GM21447 (cell line): ENCODE measurements at regions not wholly inside any gene's neighbourhood (a gene's known extent, or its start where the extent isn't known, plus 50 kb on each side); places are given as distances from the start of the nearest gene placed in this dataset.

ENCODE experiments used
- ATAC-seq: cut with Tn5 transposase; IDR thresholded peaks from one replicate; pipeline ENCODE4 v1.9.1; 2021; ENCODE audit not compliant: unreplicated experiment

DNA sequence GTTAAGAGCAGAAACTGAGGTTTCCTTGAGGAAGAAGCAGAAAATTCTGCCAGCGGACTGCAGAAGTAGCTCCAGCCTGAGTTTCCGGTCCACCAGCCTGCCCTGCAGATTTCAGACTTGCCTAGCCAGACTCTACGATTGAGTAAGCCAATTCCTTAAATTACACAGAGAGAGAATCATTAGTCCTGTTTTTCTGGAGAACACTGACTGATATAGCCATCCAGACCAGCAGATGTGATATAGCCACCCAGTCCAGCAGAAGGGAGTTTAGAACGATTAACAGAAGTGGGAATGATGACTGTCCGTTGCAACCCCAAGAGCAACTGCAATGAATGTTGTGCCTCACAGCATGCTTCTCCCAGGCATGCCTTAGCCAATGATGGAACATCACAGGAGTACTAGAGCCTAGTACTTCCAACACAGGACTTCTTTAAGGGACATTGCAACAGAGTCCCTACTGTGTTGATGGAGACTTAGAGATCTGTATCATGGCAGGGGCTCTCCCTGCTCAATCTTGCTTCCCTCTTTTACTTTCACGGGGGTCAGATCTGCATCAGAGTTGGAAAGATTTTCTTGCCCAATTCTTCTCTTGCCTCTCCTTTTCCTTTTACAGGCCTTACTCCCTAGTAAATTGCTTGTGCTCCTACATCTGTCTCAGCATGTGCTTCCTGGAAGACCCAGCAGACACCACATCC is 264.6 kb upstream of the CLNK start:
- peak; percentile 71 for ATAC-seq

DNA sequence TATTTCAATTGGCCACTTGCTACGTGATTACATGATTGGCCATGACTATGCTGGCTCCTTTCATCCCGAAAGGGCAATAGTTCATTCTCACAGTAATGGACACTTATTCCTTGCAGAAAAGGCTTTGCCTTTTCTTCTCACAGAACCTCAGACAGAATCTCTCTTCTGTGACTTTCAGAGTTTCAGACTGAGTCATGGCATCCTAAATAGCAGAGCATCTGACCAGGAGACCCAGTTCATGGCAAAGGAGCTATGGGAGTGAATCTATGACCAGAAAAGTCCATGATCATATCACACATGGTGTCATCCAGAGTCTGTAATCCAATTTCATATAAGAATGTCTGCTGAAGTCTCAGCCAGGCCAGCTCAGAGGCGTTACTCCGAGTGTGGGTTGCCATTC is 263.3 kb upstream of the CLNK start:
- ATAC-seq, result no peak

DNA sequence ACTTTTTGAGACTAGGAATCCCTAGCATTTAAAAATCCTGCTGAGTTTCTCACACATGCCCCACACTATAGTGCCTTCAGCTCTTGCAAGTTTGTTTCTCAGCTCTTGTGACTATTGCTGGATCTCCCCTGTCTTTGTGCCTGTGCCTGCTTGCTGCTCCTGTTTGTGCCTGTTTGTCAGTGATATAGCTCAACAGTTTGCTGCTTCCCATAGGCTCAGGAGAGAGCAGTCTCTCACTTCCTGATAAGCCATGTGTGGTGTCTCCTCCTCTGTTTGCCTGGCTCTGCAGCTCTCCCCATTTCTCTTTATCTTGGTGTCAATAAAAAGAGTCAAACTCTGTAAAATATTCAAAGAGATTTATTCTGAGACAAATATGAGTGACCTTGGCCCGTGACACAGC is 259.8 kb upstream of the CLNK start:
- ATAC-seq, result no peak

DNA sequence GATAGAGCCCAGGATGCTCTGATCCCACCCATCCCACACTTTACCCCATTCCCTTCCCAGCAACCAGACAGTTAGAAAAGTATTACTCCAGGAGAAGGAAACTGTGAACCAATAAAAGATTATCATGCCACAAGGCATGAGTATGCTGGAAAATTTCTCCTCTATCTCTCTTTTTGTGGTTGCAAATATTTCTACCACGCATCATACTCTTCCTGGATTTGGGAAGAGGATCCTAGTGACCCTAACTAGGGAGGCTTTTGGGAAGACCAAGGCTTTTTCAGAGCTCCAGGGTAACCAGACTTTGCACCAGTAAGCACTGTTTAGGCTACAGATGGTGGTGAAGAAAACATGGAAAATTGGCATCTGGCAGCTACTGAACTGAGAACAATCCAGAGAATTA is 257.6 kb upstream of the CLNK start:
- ATAC-seq, result no peak

DNA sequence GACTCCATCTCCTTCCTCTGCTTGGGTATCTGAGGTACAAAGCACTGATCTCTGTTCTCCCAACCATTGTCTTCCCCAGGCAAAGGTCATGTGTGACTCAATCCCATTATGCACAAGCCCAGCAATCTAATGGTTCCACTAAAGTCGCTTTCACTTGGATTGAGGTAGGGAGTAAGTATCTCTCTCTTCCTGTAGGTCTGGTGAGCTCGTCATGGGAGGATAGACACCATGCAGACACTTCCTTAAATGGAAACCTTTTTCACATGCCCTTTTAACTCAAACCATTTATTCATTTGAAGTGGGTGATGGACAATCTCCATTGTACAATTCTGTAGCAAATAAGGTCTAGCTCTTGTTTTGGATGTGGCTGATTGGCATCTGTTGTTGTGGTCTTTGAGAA is 245.2 kb upstream of the CLNK start:
- ATAC-seq, result no peak

DNA sequence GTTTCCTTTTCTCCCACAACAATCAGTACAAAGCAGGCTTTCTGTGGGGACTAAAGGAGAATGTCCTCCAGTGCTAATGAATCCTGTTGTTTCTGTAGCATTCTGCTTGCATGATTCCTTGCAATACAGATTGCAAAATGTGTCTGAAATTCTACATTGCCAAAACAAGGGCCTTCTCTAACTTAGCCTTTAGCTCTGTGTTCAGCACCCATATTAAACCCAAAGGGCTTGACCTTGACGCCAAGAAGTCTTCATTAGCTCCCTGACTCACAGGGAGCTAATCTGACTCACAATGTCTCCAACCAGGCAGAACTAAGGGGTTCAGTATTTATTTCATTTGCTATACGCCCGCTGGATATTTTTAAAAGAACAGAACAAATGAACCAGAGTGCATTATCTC is 241.4 kb upstream of the CLNK start:
- no peak for ATAC-seq

DNA sequence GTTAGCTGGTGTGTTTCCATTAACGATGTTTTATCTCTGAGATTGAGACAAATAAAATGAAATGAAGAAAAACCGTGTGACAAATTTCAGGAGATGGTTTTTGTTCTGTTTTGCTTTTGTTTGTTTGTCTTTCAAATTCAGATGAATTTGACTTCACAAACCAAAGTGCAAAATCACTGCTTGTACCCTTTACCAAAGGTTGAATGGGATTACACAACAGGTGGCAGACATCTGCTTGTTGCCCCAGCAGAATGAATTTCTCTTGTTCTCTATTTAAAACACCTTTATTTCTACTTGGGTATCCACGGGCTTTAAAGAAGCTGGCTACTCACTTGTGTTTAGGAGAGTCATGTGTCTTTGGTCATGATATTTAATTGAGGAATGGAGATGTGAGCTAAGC is 239.7 kb upstream of the CLNK start:
- ATAC-seq, result no peak

DNA sequence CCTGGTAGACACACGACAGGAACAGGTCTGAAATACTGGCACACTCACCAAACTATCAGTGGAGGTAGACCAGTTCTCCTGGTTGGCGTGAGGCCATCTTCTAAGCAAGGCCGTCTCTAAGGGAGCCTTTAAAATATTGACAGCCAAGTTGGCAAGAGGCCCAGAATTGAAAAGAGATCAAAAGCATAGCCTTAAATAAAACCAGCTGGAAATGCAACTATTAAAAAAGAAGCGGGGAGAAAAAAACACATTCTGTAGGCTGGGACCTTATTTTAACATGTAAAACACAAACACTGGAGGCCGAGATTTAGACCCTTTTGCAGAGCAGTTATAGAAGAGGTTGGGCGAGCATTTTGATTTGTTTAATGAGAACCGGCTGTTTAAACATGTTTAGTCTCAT is 233.0 kb upstream of the CLNK start:
- no peak for ATAC-seq

DNA sequence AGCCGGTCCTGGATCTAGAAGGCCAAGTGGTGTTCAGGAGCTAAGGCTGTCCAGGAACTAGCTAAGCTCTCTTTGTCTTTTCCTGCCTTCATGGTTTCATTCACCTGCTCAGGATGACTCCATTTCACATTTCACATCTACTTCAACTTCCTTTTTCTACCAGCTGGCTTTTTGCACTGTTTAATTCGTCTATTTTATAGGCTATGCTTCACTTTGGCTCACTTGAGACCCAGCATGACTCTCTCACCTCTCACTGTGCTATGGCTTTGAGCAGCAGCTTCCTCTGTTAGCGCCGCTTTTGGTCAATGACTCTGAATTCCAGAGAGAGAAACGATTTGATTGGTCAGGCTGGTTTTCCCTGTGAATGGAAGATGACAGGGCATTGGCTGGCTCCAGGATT is 213.5 kb upstream of the CLNK start:
- no peak for ATAC-seq

DNA sequence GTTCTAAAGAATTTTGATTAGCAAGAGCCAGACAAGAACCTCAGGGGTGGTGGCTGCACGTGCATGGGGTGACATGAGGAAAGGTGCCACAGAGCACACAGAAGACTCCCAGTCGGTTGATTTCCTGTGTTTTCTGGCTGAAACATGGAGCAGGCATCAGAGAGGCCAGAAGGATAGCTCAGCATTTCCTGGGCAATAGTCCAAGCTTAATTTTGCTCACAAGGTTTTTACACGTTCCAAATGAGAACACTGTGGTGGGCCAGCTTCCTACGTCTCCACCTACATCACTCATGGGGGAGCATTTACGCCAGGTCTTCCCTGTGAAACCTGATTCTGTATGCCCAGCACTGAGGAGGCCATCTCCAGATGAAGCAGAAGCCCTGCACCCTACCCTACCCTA is 212.5 kb upstream of the CLNK start:
- ATAC-seq, result no peak

DNA sequence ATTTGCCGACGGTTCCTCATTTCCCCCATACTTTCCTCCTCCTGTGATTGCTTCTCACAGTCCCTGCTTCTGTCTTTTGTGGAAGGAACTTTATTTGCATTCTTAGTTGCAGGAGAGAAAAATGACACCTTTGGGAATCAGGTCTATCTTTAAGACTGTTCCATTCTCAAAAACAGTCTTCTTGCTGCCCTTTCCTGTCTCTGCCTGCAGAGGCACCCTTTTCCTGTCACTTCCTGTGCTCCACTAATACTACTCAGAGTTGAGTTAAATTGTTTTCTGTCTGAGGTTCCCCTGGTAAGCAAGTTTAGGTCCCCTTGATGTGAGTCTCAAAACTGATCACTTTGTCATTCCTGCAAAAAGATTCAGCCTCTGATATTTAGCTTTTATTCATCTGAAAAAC is 208.8 kb upstream of the CLNK start:
- no peak for ATAC-seq

DNA sequence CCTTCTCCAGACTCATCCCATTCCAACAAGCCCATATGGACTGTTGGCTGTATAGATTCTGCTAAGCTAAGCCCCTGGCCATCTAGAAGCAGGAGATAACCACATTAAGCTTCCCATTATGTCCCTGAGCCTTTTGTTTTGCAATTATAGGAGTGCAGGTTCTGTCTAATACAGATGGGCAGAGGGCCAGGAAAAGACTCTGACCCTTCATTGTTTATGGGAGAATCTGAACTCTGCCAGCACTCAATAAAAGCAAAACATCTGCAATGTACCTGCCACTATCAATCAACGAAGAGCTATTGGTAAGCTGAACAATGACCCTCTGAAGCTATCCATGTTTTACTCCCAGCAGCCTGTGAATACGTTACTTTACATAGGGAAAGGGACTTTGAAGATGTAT is 207.3 kb upstream of the CLNK start:
- ATAC-seq, result no peak

DNA sequence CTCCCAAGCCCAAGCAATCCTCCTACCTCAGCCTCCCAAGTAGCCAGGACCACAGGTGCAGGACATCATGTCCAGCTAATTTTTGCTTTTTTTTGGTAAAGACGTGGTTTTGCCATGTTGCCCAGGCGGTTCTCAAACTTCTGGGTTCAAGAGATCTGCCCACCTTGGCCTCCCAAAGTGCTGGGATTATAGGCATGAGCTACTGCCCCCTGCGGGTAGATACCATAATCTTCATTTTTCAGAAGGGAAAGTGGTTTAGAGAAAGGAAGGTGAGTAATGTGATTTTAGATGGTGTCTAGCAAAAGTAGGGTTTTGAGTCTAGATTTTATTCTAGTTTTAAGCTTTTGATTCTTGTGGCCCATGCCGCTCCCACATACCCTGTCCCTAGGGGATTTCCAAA is 205.3 kb upstream of the CLNK start:
- no peak for ATAC-seq

DNA sequence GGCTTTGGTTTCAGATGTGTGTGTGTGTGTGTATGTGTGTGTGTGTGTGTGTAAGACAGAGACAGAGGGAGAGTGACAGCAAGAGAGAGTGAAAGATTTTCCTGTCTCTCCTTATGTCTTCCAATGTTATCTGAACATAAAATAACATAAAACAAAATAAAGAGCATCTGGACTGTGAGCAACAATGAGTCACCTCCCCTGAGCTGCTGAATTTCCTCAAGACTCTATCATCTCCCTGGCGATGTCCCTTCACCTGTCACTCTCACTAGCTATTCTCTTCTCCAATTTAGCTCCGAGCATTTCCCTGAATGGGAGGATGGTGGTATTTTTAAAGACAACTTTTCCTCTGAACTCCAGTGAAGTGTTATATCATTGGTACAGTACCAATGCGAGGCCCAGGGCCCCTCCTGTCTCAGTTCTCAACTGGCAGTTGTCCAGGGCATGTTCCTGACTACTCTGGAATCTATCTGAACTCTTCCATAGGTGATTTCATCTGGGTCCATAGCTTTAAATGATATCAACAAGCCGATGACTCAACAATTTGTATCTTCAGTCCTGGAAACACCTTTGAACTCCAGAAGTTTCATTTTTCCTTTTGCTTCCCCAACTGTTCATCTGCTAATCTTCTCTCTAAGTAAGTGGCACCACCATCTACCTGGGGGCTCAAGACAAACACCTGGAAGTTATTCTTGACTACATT is 195.0 kb upstream of the CLNK start:
- ATAC-seq, result no peak

DNA sequence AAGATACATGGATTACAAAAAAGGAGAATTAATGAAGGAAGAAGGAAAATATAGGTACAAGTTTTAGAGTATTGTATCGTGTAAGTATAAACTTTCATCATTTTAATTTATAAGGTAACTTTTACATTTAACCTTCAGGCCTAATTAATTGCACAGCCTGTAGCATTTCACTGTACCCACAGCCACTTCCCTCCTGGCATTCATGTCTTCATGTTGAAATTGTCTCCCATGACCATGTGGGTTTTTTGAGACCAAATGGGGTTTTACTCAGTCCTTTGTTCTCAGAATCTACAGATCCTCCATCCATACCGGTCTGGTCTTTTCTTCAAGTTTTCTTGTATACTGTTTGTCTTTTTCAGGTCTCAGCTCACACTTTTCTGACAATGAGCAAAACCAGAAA is 194.3 kb upstream of the CLNK start:
- no peak for ATAC-seq

DNA sequence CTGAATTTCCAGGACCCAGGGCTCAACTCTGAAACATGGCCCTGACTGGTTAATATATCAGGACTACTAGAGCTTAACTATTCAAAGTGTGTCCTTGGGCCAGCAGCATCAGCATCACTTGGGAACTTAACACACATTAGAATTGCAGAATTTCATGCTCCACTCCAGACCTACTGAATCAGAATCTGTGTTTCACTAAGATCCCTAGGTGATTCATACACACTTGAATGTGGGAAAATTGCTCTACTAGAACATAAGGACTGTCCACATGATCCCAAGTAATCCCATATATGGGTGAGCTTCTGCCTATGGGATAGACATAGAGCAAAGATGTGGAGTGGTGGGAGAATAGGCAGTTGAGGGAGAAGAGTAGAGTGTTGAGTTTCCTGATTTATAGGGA is 192.5 kb upstream of the CLNK start:
- ATAC-seq, result no peak

DNA sequence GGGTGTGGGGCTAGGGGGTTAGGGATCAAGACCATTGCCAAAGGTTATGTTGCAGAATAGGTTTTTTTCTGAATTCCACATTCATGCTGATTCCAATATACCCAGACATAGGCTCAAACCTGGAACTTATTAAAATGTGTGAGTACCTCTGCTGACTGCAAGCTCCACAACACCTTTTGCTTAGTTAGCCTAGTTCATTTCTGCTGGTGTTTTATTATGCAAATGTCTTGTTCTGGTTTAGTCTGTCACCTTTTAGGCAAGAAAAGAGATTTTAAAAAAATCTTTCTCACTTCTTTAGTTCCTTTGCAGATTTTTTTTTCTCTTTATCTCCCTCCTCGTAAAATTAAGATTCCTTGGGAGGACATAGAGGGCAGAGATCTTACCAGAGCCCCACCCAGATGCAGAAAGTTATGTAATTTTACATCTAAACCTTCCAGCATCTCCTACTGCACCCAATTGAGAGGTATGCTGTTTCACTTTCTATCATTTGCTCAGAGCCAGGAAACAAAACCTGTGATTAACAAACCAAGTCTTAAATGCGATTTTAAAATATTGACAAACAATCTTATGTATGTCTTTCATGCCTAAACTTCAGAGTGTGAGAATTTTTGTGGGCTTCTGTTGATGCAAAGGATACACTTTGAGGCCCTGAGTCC is 190.7 kb upstream of the CLNK start:
- ATAC-seq, result no peak

DNA sequence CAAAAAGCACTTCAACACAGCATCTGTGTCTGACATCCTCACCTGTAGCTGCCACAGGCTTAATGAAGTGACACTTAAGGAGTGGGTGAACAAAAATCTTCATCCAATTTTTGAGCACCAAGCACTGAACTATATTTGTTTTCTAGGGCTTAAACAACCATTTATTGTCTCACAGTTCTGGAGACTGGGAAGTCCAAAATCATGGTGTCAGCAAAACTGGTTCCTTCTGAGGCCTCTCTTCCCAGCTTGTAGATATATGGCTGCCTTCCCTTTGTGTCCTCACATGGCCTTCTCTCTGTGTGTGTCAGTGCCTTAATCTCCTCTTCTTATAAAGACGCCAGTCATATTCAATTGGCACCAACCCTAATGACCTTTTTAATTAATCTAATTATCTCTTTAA is 189.2 kb upstream of the CLNK start:
- no peak for ATAC-seq

DNA sequence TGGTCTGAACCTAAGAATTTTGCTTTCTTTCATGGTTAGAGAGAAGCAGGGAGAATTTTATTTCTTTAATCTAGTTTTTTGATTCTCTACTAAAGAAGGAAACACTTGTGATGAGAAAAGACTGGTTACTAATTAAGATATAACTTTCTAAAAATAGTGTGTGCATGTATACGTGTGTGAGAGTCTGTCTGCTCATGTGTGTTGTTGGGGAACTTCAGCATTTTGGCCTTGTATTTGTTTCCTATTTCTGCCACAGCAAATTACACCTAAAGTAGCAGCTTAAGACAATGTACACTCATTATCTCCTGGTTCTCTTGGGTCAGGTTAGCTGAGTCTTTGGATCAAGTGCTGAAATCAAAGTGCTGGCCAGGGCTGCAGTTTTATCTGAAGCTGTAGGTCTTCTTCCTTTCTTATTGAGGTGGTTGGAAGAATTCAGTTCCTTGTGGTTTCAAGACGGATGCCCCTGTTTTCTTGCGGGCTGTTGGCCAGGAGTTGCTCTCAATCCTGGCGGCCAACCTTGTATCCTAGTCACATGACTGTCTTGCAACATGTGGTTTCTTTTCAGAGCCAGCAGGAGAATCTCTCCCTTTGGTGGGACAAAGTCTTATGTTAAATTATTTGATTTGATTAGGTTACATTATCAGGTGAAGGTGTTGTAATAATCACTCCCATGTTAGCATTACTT is 188.4 kb upstream of the CLNK start:
- no peak for ATAC-seq

DNA sequence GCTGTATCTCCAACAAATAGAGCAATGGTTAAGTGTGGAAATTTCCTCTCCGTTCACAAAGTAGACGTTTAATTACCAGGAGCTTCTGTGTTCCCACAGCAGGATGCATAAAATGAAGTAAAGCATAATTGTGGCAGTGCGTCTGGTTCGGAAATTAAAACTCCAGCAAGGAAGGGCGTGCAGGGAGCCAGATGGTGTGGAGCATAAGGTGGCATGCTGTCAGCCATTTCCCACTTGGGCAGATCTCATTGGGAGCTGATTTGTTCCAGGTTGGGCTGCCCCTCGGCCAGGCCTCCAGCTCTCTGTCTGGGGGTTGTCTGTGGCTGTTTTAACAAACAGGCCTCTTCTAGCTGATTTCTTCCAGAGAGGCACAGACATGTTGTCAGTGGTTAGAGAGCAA is 182.1 kb upstream of the CLNK start:
- no peak for ATAC-seq

DNA sequence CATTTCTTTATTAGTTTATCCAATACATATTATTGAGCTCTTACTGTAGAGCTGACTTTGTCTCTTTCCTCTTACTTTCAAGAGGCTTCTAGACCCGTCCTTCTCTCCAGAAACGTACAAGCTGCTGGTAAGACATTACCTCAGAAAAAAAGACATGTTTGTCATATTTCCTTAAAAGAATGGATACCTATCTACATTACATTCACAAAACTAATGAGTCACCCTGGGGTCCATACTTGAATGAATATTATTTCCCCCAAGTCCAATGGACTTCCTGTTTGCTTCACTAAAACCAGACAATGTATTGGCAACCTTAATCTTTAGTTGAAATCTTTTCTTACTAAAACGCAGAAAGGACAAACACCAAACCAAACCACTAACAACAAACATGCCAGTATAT is 176.5 kb upstream of the CLNK start:
- no peak for ATAC-seq

DNA sequence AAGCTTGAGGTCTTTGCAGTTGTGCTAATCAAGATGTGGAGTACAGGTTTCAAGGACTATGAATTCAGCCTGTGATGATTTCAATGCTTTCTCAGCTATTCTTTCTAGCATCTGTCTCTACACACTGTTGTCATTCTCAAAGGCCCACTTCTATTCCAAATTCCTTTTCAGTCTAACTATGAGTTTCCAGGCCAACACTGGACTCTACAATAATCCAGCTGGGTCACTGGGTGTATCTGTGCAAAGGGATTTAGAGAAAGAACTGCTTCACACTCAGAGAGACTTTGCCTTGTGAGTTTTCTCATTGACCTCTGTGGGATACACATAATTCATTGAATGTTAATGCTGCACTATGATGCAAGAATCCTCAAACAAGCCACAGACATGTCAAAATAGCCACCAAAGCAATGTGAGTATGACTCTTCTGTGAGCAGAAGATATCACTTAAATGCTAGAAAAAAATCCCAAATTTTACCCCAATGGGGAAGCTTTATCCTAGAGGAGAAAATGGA is 171.8 kb upstream of the CLNK start:
- no peak for ATAC-seq
